WTC11 (cell line): ENCODE measurements at regions not wholly inside any gene's neighbourhood (a gene's known extent, or its start where the extent isn't known, plus 50 kb on each side); places are given as distances from the start of the nearest gene placed in this dataset.
"Not testable (repeated sequence)": the region's sequence is repeated elsewhere in the genome, so short reads cannot be mapped to it uniquely, and the experiment has no call there.

Experiments used
- ATAC-seq: fragments of 200-7000 bp; cut with Tn5 transposase; 2 replicates; pipeline ENCODE4 v1.10.0; 2021; ENCODE audit warnings: mild to moderate bottlenecking, moderate library complexity
- CTCF ChIA-PET: fragments of 300-600 bp; sonication (Branson Sonifier 250); formaldehyde crosslinking; loops from one replicate; lab custom pipeline; 2021; ENCODE audit warnings: antibody characterized with exemption; lab: Charles Lee
- POLR2A ChIA-PET: fragments of 350-600 bp; sonication (Branson Sonifier 250); formaldehyde crosslinking; loops from one replicate; lab custom pipeline; 2021; ENCODE audit warnings: antibody characterized with exemption; lab: Charles Lee
- DNase-seq: peaks from one replicate; pipeline ENCODE4 v3.0.0; 2021; ENCODE audit warnings: low spot score
- H3K27ac Mint-ChIP-seq: 2 replicates; pipeline ENCODE4 v1.8.0; 2021; ENCODE audit warnings: mixed read lengths
- H3K27me3 Mint-ChIP-seq: 2 replicates; pipeline ENCODE4 v1.8.0; 2021; ENCODE audit warnings: low read depth, mild to moderate bottlenecking, moderate library complexity, mixed read lengths
- H3K36me3 Mint-ChIP-seq: 2 replicates; pipeline ENCODE4 v1.8.0; 2021; ENCODE audit warnings: mixed read lengths
- H3K4me1 Mint-ChIP-seq: 2 replicates; pipeline ENCODE4 v1.8.0; 2022; ENCODE audit warnings: mixed read lengths
- H3K4me3 Mint-ChIP-seq: 2 replicates; pipeline ENCODE4 v1.8.0; 2021; ENCODE audit warnings: mild to moderate bottlenecking, moderate library complexity, mixed read lengths
- H3K9me3 Mint-ChIP-seq: 2 replicates; pipeline ENCODE4 v1.8.0; 2021; ENCODE audit warnings: mixed read lengths
- ATF1 ChIP-seq: sonication (generic); formaldehyde crosslinking; IDR thresholded peaks from 2 replicates; pipeline ENCODE4 v1.8.1; 2023; ENCODE audit warnings: mild to moderate bottlenecking, moderate library complexity, missing genetic modification reagents
- CREB1 ChIP-seq: sonication (generic); formaldehyde crosslinking; IDR thresholded peaks from 2 replicates; pipeline ENCODE4 v1.8.0; 2023; ENCODE audit warnings: mild to moderate bottlenecking, missing genetic modification reagents
- CREM ChIP-seq: sonication (generic); formaldehyde crosslinking; IDR thresholded peaks from 2 replicates; pipeline ENCODE4 v1.8.1; 2022; ENCODE audit warnings: mild to moderate bottlenecking, missing genetic modification reagents, moderate library complexity
- ETV6 ChIP-seq: sonication (generic); formaldehyde crosslinking; IDR thresholded peaks from 2 replicates; pipeline ENCODE4 v1.8.1; 2022; ENCODE audit warnings: mild to moderate bottlenecking, missing genetic modification reagents
- FOXP4 ChIP-seq: sonication (generic); formaldehyde crosslinking; IDR thresholded peaks from 2 replicates; pipeline ENCODE4 v1.8.0; 2022; ENCODE audit warnings: mild to moderate bottlenecking, missing genetic modification reagents
- GABPB1 ChIP-seq: sonication (generic); formaldehyde crosslinking; IDR thresholded peaks from 2 replicates; pipeline ENCODE4 v1.8.1; 2023; ENCODE audit warnings: mild to moderate bottlenecking, missing genetic modification reagents
- IRF2 ChIP-seq: sonication (generic); formaldehyde crosslinking; IDR thresholded peaks from 2 replicates; pipeline ENCODE4 v1.8.0; 2022; ENCODE audit warnings: low read depth, missing genetic modification reagents, borderline replicate concordance
- JAZF1 ChIP-seq: fragments of 250-450 bp; sonication (Bioruptor Pico); IDR thresholded peaks from 2 replicates; pipeline ENCODE4 v1.9.0; 2021; ENCODE audit warnings: moderate library complexity, mild to moderate bottlenecking, inconsistent platforms
- NFATC4 ChIP-seq: fragments of 250-450 bp; sonication (Bioruptor Pico); IDR thresholded peaks from 2 replicates; pipeline ENCODE4 v1.9.0; 2021; ENCODE audit warnings: mild to moderate bottlenecking
- NFE2L1 ChIP-seq: sonication (generic); formaldehyde crosslinking; IDR thresholded peaks from 2 replicates; pipeline ENCODE4 v1.8.1; 2023; ENCODE audit warnings: missing genetic modification reagents
- SMAD3 ChIP-seq: sonication (generic); formaldehyde crosslinking; IDR thresholded peaks from 2 replicates; pipeline ENCODE4 v1.8.0; 2022; ENCODE audit warnings: missing genetic modification reagents, mild to moderate bottlenecking, borderline replicate concordance
- SOX15 ChIP-seq: fragments of 250-450 bp; sonication (Bioruptor Pico); IDR thresholded peaks from 2 replicates; pipeline ENCODE4 v1.9.0; 2021; ENCODE audit warnings: mild to moderate bottlenecking
- SP1 ChIP-seq: sonication (generic); formaldehyde crosslinking; conservative IDR thresholded peaks from 2 replicates; pipeline ENCODE4 v1.8.1; 2022; ENCODE audit warnings: missing genetic modification reagents
- TCF7 ChIP-seq: sonication (generic); formaldehyde crosslinking; IDR thresholded peaks from 2 replicates; pipeline ENCODE4 v1.8.0; 2022; ENCODE audit warnings: mild to moderate bottlenecking, low read depth, missing genetic modification reagents, moderate library complexity
- ZNF671 ChIP-seq: fragments of 250-450 bp; sonication (Bioruptor Pico); IDR thresholded peaks from 2 replicates; pipeline ENCODE4 v1.8.0; 2021; ENCODE audit warnings: mild to moderate bottlenecking
- TF ChIP-seq, protein P1 (sequence below): sonication (generic); formaldehyde crosslinking; IDR thresholded peaks from 2 replicates; pipeline ENCODE4 v1.8.0; 2022; ENCODE audit warnings: missing genetic modification reagents
- TF ChIP-seq, protein P2 (sequence below): fragments of 250-450 bp; sonication (Bioruptor Pico); IDR thresholded peaks from 2 replicates; pipeline ENCODE4 v1.9.0; 2021; ENCODE audit warnings: mild to moderate bottlenecking

DNA sequence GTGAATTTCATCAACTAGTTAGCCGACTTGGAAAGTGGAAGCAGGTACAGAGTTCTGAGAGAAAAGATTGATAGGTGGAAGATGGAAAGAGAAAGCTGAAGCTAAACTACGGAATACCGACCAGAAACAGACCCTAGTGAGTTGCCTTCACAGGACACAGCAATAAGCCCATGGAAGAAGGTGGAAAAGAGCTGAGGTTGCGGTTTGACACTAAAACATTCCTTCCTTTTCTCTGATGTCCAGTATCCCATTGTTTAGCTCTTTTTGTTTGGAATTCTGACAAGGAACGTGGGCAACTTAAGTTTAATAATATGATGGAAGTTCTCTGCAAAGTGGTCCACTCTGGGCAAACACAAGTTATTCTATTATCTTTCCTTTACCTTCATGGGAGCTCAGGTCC lies 110.1 kb upstream of the ADTRP start:
- CTCF ChIA-PET = no interaction called here
- no peak overlapping the region for H3K4me3 Mint-ChIP-seq
- H3K36me3 Mint-ChIP-seq = no peaks in the 10 kb centered on the region
- H3K9me3 Mint-ChIP-seq = peaks cover 10% of the 10 kb centered on the region
- no peak for ATAC-seq
- TF ChIP-seq, protein P1, sequence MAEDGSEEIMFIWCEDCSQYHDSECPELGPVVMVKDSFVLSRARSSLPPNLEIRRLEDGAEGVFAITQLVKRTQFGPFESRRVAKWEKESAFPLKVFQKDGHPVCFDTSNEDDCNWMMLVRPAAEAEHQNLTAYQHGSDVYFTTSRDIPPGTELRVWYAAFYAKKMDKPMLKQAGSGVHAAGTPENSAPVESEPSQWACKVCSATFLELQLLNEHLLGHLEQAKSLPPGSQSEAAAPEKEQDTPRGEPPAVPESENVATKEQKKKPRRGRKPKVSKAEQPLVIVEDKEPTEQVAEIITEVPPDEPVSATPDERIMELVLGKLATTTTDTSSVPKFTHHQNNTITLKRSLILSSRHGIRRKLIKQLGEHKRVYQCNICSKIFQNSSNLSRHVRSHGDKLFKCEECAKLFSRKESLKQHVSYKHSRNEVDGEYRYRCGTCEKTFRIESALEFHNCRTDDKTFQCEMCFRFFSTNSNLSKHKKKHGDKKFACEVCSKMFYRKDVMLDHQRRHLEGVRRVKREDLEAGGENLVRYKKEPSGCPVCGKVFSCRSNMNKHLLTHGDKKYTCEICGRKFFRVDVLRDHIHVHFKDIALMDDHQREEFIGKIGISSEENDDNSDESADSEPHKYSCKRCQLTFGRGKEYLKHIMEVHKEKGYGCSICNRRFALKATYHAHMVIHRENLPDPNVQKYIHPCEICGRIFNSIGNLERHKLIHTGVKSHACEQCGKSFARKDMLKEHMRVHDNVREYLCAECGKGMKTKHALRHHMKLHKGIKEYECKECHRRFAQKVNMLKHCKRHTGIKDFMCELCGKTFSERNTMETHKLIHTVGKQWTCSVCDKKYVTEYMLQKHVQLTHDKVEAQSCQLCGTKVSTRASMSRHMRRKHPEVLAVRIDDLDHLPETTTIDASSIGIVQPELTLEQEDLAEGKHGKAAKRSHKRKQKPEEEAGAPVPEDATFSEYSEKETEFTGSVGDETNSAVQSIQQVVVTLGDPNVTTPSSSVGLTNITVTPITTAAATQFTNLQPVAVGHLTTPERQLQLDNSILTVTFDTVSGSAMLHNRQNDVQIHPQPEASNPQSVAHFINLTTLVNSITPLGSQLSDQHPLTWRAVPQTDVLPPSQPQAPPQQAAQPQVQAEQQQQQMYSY (CRISPR knock-in tag) = no peak
- no peak for TF ChIP-seq CREM (CRISPR knock-in tag)
- TF ChIP-seq JAZF1 (CRISPR knock-in tag) = no peak
- TF ChIP-seq SOX15 (CRISPR knock-in tag) = no peak
- no peak for TF ChIP-seq IRF2 (CRISPR knock-in tag)
- TF ChIP-seq, protein P2, sequence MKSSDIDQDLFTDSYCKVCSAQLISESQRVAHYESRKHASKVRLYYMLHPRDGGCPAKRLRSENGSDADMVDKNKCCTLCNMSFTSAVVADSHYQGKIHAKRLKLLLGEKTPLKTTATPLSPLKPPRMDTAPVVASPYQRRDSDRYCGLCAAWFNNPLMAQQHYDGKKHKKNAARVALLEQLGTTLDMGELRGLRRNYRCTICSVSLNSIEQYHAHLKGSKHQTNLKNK (CRISPR knock-in tag) = no peak
- TF ChIP-seq SMAD3 = no peak
- TF ChIP-seq TCF7 (CRISPR knock-in tag) = no peak
- TF ChIP-seq CREB1 (CRISPR knock-in tag) = no peak
- TF ChIP-seq SP1 (CRISPR knock-in tag) = no peak
- no peak for TF ChIP-seq ETV6
- TF ChIP-seq ZNF671 = no peak
- TF ChIP-seq FOXP4 (CRISPR knock-in tag) = no peak
- TF ChIP-seq GABPB1 (CRISPR knock-in tag) = no peak
- TF ChIP-seq NFE2L1 (CRISPR knock-in tag) = no peak
- TF ChIP-seq NFATC4 (CRISPR knock-in tag) = no peak
- no peak for TF ChIP-seq ATF1 (CRISPR knock-in tag)
- peaks cover 22% of the 10 kb centered on the region for H3K4me1 Mint-ChIP-seq
- H3K27ac Mint-ChIP-seq = no peak overlapping the region
- H3K27me3 Mint-ChIP-seq = no peaks in the 10 kb centered on the region
- DNase-seq = no peak
- POLR2A ChIA-PET = no interaction called here

DNA sequence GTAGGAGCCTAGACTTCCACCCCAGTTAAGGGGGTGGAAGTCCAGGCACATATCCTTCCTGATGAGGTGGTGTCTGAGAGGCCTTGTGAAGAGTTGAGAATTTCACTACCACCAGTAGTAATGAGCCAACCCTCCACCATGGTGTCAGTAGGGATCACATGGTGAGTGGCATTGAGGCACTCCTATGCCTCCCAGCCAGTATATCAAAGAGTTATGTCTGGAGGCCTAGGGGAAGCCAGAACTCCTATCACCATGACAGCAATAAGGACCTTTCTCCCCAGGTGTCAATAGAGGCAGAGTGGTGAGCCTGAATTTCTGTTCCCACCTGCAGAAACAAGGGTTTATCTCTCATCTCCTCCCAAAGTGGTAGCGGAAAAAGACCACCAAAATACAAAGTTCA lies 106.6 kb upstream of the ADTRP start:
- TF ChIP-seq NFATC4 (CRISPR knock-in tag) = no peak
- Mint-ChIP-seq H3K36me3 (peaks cover 21% of the 10 kb centered on the region), H3K4me3 (no peak overlapping the region), H3K27me3 (no peaks in the 10 kb centered on the region; the same call in 1 of the 2 replicates), H3K4me1 (peaks cover 20% of the 10 kb centered on the region), H3K27ac (no peak overlapping the region), H3K9me3 (peaks cover 34% of the 10 kb centered on the region)
- POLR2A ChIA-PET = no interaction called here
- CTCF ChIA-PET = no interaction called here
- DNase-seq (no peak), ATAC-seq (no peak)

DNA sequence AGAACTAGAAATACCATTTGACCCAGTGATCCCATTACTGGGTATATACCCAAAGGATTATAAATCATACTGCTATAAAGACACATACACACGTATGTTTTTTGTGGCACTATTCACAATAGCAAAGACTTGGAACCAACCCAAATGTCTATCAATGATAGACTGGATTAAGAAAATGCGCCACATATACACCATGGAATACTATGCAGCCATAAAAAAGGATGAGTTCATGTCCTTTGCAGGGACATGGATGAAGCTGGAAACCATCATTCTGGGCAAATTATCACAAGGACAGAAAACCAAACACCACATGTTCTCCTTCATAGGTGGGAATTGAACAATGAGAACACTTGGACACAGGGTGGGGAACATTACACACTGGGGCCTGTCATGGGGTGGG lies 104.9 kb upstream of the ADTRP start:
- H3K27me3 Mint-ChIP-seq, CTCF ChIA-PET, ATAC-seq, POLR2A ChIA-PET, DNase-seq, H3K4me3 Mint-ChIP-seq, H3K27ac Mint-ChIP-seq: not testable (repeated sequence)
- Mint-ChIP-seq H3K36me3 (peaks cover 27% of the 10 kb centered on the region), H3K4me1 (peaks cover 25% of the 10 kb centered on the region), H3K9me3 (peaks cover 42% of the 10 kb centered on the region)

- ATAC-seq, H3K27me3 Mint-ChIP-seq, H3K27ac Mint-ChIP-seq, H3K4me3 Mint-ChIP-seq, CTCF ChIA-PET, DNase-seq, POLR2A ChIA-PET: not testable (repeated sequence)
- Mint-ChIP-seq H3K9me3 (peaks cover 38% of the 10 kb centered on the region), H3K4me1 (peaks cover 21% of the 10 kb centered on the region), H3K36me3 (peaks cover 27% of the 10 kb centered on the region)
Observed at GRCh38 chr6:11880156-11880555, 101.6 kb upstream of the ADTRP start.
